Globus pallidus (tissue), 1 donor: ENCODE measurements at regions not wholly inside any gene's neighbourhood (a gene's known extent, or its start where the extent isn't known, plus 50 kb on each side); places are given as distances from the start of the nearest gene placed in this dataset.
"Not testable (repeated sequence)": the region's sequence is repeated elsewhere in the genome, so short reads cannot be mapped to it uniquely, and the experiment has no call there.

Source experiments
- DNase-seq: peaks from one replicate; pipeline ENCODE4 v3.0.0-alpha.2; 2015; ENCODE audit warnings: low spot score

DNA sequence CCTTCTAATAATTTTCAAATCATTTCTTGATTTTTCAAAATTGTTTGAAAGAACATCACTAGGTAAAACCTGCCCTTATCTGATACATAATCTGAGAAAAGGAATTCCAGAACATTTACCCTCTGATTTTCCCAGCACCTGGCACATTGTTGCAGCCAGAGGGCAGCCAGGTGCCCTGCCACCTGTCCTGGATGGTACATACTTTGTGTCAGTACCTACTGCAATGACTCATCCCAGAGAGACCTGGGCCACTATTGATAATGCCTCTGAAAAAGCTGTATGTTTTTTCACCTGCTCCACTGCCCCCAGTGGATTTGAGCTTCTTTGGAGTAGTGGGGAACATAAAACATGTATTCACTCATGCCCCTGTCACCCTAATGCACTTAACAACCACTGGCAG lies 648.9 kb upstream of the GBE1 start:
- DNase-seq, result no peak

DNA sequence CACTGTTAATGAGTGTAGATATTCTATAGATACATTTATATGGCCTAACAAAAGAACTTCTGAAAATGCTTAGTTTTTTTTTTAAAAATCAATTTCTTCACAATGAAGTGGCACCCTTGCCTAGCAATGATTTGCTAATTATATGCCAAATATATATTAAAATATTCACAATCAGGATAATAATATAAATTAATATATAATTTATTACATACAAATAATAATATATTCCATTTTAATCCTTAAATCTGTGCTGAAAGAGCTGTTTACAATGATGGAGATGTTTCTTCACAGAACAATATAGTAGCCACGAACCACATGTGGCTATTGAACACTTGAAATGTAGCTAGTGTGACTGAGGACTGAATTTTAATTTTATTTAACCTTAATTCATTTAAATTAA lies 648.4 kb upstream of the GBE1 start:
- no peak for DNase-seq

DNA sequence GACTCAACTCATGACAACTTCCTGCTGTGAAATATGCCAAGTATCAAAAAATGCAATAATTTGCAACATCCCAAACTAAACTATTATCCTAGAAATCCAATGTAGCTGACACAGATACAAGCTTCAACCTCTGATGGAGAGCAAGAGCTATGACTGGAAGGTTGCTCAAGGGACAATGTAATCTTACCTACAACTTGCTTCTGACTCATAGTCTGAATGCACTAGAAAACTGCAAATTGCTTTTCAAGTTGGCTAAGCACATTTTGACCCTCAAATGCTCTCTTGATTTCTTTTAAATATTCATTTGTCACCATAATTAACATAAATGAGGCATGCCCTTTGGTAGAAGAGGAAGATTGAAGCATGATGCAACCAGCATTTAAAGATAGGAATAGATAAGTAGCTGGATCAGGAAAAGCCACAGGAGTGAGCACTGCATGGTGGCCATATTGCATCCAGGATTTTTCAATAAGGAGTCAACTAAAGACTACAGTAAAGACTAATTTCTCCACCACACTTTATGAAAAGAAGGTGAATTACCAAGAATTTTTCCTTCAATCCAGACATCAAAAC lies 630.8 kb upstream of the GBE1 start:
- DNase-seq, result no peak

DNA sequence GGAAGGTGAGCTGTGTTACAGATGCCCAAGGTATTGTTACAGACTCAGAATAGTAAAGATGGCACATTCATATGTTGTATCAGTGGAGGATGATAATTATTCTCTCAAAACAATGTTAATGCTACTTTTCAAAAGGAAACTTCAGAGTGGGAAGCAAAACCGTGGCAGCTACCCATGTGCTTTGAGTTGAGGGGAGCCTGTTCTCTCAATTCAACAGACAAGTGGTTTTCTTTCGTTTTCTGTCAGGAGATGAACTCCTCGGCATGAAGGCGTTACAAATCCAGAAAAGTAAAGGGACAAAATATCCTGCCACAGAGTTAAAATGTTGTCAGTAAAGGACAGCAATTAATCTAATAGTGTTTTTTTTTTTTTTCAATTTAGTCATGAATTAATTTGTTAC lies 629.4 kb upstream of the GBE1 start:
- DNase-seq, result no peak

DNA sequence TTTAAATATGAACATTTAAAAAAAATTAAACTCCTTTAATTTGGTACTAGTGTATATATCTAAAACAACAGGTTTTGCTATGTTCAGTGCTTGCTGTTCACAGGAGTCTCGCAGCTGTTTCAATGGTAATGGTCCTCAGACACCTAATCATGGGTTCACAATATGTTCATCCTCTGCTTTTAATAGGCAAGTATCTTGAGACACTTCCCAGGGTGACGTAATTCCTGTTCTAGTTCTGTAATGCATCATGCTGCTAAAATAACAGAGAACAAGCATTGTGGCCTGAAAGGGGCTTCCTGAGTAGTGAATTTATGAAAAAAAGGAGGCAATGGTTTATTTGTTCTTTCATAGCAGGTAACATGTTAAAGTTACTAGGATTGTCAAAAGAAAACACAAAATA lies 625.2 kb upstream of the GBE1 start:
- no peak for DNase-seq

DNA sequence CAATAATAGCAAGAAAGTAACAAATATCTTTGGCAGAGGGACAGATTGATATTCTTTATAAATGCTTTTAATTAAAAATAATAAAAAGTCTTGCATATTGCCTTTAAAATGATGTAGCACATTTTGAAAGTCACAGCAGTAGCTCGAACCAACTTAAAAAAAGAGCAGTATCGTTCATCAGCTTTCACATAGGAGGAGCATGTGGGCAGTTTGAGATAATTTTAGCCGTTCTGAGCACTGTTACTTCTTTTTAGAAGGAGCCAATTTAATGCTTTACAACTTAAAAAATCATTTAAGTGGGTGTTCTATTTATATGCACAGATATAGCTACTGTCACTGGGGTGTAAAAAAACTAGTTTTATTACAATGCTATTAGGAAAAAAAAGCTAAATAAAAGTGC lies 622.7 kb upstream of the GBE1 start:
- DNase-seq, result no peak

DNA sequence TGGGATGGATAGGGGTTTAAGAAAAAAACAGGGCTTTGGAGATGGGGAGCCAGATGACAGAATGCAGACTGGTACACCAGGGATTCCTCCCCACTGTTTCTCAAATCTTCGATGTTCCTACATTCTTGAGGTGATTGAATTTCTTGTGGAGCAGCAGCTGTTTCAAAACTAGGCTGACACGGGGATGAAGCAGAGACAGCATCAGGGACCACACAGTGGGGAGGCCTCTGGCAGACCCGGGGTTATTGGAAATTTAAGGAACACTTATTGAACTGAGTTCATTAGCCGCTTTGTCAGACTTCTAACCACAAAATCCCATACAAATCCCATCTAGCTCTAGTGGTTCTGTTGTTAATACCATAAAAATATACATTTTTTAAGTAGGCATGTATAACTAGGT lies 621.4 kb upstream of the GBE1 start:
- no peak for DNase-seq

DNA sequence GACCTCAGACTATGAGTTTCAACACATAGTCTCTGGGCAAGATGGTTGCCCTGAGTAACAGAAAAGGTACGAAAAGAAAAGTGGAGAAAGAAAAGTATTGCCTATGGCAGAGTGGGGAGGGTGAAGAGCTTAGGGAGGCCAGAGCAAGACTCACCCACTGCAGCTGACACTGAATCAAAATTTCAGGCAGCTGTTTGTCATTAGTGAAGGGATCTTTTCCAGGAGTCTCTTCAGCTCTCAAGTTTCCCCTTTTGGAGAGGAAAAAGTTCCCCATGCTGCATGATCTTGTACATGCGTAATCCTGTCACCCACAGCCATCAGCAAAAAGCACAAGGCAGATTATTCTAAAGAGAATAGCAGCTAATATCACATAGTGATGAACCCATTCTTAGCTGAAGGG lies 616.9 kb upstream of the GBE1 start:
- DNase-seq, result no peak

DNA sequence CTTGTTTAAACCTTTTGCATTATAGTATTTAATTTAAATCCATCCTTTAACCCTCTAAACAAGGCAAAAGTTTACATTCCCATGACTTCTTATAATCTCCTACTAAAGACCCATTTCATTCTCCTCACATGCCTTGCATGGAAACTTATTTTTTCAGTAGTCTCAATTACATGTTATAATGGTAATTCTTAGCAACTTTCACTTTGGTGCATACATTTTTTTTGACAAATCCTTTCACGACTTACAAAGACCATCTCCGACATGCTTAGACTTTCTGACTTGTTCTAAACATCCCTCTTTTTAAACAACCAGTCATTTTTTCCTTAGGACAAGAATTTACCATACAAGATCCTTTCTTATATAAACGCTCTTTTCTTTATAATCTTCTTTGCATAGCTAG lies 615.4 kb upstream of the GBE1 start:
- no peak for DNase-seq

DNA sequence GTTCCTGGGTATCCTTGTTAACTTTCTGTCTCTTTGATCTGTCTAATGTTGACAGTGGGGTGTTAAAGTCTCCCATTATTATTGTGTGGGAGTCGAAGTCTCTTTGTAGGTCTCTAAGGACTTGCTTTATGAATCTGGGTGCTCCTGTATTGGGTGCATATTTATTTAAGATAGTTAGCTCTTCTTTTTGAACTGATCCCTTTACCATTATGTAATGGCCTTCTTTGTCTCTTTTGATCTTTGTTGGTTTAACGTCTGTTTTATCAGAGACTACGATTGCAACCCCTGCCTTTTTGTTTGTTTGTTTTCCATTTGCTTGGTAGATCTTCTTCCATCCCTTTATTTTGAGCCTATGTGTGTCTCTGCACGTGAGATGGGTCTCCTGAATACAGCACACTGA lies 612.4 kb upstream of the GBE1 start:
- not testable (repeated sequence) for DNase-seq

DNA sequence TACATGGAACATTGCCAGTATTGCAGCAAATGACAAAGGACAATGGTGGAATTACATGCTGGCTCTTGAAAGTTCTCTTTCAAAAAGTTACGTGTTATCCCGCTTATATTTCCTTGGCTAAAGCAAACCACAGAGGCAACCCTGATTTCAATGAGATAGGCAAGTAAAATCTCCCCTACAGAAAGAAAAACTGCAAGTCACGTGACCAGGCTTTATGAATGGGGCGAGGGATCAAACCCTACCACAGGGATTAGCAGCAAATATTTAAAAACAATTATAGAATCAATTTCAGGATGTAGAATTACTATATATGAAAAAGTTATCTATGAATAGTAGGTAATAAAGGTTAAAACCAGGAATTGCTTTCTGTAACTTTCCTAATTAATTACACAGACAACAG lies 603.4 kb upstream of the GBE1 start:
- no peak for DNase-seq

DNA sequence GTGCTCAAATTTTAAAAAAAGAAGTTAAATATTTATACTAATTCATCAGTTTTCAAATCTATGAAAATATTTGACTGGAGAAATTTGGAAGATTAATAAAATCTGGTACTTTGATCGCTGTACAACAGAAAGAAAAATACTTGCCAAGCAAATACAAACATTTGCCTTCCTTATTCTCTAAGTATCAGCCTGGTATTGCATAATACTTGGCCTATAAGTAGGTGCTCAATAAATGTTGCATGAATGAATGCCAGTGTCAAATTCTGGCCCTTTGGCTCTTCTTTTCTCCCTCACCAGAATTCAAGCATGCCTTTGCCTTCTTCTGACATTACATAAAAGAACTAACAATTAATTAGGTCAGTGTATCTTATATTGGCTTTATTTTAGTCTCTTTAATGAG lies 601.7 kb upstream of the GBE1 start:
- DNase-seq, result no peak

DNA sequence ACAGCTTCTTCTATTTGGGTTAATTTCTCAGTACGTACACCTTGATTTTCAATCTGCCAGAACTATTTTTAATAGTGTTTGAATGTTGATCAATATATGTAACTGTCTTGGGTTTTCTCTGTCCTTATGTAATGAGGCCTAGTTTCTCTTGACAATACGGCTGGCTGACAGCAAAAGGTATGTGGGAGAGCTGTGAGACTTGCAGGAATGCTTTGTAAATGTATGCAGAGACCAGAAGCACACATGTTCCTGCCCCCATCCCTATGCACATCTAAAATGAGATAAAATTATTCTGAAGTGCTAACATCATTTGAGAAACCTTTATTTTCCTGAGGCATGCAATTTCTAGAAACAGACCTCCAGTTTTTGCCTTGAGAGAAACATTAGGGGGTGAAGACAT lies 593.8 kb upstream of the GBE1 start:
- DNase-seq, result no peak

DNA sequence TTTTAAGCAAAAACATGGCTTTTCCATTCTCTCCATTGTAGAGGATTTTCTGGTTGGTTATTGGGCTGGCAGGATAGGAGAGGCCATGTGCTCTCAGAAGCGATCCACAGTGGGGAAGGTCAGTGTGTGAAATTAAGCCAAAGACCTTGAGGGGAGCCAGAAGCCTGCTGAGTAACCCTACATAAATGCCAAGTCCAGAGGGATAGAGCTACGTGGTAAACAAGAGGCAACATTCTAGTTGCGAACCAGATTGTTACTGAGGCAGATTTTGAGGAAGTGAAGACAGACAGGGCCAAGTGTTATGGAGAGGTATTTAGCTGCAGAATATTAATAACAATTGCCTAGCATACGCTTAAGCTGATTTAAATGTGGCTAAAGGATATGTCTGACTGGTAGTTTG lies 592.8 kb upstream of the GBE1 start:
- no peak for DNase-seq

DNA sequence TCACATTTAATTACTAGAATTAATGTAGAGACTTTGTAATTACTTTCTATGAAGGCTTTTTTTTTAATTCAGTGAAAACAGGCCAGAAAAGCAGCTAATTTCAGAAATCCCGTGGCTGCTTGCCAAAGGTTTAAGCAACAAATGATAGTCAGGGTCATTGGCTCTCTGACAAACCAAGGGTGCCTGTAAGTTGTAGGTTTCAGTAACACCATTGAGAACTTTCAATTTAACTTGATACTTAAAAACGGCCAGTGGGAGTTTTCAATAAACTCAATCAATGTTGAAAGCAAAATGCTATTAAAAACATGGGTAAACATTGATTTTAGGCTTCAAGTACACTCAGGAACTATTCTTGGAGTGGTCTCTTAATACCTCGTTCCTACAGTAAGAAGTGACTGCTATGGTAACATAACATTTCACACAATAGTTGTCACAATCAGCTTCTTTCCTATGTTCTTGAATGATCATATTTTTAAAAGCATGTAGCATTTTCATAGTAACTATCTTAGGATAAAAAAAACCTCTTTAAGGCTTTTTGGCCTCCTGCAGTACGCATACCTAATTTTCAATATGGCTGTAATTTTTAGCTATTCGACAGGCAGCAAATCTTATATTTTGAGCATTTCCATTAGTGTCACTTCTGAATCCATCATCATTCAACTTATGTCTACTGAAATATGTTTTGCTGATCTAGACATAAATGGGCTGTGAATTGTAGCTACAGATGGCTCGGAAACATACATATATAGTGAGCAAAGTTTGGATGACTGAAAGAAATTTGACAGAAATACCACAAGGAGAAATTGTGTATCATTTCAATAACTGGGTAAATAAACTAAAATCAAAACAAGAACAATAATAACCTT lies 592.1 kb upstream of the GBE1 start:
- DNase-seq, result no peak

DNA sequence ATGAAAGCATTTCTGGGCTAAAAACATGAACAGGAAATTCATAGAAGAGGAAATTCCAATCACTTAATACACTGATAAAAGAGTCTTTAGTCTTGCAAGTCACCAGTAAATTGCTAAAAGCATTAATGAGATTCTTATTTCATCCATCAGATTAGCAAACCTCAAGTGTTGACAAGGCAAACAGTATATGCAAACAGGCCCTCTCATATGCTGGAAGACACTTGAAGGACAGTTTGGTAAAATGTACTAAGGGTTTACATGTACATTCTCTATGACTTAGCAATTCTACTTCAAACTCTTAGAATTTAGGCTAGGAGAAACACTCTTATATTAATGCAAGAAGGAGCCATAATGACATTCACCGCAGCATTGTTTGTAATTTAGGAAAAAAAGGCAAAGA lies 586.1 kb upstream of the GBE1 start:
- no peak for DNase-seq

DNA sequence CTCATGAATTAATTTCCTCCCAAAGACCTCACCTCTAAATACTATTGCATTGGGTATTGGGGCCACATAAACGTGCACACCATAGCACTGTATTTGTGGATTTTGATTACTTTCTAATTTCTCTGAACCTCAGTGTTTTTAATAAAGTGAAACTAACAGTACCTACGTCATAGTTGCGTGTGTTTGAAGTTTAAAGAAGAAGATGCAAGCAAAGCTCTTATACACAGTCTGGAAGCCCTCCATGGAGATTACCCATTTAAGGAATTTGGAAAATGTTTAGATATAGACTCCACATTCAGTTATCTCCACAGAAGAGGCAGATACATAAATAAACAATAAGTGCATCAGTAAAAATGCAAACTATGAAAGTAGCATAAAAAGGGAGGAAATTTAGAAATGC lies 581.1 kb upstream of the GBE1 start:
- no peak for DNase-seq

DNA sequence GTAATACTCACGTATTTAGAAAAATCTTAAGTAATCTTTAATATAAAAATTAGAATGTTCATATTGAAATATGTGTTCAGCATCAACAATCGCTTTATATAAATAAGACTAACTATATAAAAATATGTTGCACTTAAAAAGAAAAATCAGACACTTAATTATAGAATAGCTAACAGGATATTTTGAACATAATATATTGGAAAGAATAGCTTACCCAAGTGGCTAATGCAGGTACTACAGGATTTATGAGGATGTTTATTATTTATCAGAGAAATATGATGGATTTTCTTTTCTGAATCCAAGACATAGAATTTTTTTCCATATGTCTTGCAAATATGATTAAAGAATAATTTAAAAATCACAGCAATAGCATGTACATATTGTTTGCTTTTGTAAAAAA lies 567.9 kb upstream of the GBE1 start:
- DNase-seq, result no peak

DNA sequence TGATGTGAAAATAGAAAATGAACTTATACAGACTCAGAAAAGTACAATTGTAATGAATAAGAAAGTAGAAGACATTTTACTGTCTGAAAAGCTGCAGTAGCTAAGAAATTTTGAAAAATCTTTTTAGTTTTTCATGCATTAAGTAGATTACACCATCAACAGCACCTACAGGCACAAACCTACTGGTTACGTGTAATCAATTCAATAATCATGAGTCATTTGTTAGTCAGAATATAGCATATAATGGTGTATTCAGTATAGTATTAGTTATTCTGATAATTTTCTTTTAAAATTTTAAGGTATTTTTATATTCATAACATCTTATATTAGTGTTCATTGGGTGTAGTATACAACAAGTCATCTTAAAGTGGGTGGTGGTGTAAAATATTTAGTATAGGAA lies 550.5 kb upstream of the GBE1 start:
- no peak for DNase-seq

DNA sequence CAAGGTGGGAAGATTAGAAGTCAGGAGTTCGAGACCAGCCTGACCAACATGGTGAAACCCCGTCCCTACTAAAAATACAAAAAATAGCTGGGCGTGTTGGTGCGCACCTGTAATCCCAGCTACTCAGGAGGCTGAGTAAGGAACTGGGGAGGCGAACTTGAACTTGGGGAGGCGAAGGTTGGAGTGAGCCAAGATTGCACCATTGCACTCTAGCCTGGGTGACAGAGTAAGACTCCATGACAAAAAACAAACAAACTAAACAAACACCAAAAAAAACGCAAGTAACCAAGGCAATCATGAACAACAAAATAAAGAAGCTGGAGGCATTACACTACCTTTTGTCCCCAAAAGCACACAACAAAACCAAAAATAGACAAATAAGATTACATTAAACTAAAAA lies 547.3 kb upstream of the GBE1 start:
- no peak for DNase-seq

DNA sequence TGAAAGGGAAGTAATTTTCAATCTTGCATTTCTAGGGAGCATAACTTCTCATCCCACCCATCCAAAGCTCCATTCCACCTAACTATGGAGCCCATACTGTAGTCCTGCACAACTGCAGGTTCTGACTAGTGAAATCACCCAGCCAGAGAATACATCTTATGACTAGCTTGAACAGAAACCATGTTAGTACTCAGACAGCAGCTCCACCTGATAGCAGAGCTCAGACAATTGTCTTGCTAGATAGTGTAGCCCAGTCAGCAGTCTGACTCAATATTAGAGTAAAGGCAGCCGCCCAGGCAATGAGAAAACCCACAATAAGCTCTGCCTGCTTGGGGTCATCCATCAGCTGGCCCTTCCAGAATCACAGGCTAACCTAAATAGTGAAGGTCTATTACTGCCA lies 544.7 kb upstream of the GBE1 start:
- no peak for DNase-seq

DNA sequence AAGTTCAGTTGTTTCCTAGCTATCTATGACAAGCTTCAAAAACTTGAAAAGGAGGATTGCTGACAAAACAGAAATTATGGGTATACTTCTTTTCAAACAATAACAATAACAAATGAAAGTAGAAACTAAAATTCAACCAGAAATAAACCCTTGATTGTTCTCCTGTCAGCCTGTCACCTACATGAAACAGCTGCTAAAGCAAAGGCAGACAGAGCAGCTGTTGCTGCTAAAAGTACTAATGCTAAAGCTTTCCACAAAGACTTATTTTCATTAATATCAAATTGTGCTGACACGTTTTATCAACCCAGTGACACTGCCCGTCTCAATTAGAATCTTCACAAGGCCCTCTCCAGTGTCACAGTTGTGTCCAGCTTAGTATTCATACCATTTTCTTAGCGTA lies 533.2 kb upstream of the GBE1 start:
- DNase-seq, result no peak

DNA sequence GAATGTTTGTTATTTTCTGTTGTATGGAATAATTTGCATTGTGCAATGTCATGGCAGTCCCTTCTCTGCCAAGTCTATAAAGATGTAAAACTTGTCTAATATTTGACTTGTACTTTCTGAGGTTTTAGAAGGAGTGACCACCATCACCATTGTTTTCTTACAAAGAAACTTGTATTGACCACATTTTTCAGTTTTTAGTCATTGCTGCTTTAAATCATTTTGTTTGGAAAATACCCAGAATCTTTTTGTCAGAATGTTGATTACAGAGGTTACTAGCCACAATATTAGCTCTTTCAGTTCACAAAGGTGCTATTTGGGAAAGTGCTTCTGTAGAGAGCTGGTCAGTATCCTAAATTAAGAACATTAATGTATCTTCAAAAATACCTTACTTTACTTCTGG lies 532.4 kb upstream of the GBE1 start:
- no peak for DNase-seq

DNA sequence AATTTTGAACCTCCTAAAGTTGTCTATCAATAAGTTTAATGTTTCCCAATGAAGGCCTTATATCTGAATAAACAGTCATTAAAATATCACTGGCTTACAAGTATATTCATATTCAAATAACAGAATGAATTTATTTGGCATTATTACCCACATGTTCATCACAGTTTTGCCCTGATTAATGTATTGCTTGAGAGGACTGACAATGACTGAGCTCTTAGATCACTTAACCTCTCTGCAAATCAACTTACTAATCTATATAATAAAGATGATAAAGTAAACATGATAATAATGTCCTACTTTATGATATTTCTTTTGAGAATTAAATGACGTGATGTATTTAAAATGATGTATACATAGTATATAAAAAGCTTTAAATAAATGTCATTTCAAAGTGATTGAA lies 532.0 kb upstream of the GBE1 start:
- no peak for DNase-seq
